Activated CD8-positive, alpha-beta memory T cell treated with anti-CD3 and anti-CD28 coated beads, Interleukin-2, amount 50 U/mL, for 1 hour (primary cell): ENCODE measurements at regions not wholly inside any gene's neighbourhood (a gene's known extent, or its start where the extent isn't known, plus 50 kb on each side); places are given as distances from the start of the nearest gene placed in this dataset.
"Not testable (repeated sequence)": the region's sequence is repeated elsewhere in the genome, so short reads cannot be mapped to it uniquely, and the experiment has no call there.

Source experiments
- DNase-seq: peaks from one replicate; pipeline ENCODE4 v3.0.0-alpha.2; 2020; ENCODE audit errors: extremely low read depth

- DNase-seq = no peak
These were observed 635.3 kb downstream of the UTRN start for GRCh38 chr6:144920391-144920961.

- DNase-seq = no peak
These were observed 636.3 kb downstream of the UTRN start for GRCh38 chr6:144921206-144921975.

DNA sequence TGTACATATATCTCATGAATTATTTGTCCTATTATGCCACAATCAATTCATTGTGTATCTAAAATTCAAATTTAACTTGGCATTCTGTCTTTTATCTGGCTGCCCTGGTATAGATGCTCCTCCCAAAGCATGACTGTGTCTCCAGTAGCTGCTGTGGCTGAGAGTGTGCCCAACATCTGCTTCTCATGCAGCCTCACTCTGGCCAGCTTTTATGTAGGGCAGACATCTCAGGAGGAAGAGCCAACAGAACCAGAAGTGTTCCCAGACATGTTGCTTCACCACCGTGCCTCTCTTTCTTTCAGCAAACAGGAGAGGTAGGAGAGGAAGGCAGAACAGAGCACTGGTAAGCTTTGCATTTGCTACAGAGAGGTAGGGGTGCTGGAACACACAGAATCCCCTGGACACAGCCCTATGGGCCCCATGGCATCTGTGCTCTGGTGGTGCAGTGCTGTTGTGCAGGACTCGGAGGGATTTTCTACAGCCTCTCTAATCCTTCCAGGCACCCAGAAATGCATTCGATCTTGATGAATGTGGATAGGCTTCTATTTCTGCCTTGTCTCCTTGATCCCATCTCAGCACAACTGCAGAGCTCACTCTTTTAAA lies 637.1 kb downstream of the UTRN start:
- DNase-seq = no peak

DNA sequence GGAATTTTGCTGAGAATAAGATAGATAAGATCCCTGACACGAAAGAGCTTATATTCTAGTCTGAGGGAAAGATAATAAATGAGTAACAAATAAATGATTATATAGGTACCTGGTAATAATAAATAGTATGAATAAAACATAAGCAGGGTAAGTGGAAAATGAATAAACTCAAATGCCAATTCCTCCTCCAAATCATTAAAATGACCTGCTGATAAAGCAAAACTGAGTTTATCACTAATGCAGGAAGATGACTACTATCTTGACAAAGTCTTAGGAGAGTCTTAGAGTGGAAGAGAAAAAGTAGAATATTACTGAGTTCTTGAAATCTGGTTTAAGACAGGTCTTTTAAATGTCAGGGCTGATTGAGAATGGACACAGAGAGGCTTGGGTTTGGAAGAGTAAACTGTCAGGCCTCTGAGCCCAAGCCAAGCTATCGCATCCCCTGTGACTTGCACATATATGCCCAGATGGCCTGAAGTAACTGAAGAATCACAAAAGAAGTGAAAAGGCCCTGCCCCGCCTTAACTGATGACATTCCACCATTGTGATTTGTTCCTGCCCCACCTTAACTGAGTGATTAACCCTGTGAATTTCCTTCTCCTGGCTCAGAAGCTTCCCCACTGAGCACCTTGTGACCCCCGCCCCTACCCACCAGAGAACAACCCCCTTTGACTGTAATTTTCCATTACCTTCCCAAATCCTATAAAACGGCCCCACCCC lies 637.8 kb downstream of the UTRN start:
- not testable (repeated sequence) for DNase-seq

DNA sequence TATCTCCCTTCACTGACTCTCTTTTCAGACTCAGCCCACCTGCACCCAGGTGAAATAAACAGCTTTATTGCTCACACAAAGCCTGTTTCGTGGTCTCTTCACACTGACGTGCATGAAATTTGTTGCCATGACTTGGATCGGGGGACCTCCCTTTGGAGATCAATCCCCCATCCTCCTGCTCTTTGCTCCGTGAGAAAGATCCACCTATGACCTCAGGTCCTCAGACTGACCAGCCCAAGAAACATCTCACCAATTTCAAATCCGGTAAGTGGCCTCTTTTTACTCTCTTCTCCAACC lies 638.3 kb downstream of the UTRN start:
- not testable (repeated sequence) for DNase-seq

GRCh38 chr6:144928847-144929246 lies 643.7 kb downstream of the UTRN start:
- no peak for DNase-seq

DNA sequence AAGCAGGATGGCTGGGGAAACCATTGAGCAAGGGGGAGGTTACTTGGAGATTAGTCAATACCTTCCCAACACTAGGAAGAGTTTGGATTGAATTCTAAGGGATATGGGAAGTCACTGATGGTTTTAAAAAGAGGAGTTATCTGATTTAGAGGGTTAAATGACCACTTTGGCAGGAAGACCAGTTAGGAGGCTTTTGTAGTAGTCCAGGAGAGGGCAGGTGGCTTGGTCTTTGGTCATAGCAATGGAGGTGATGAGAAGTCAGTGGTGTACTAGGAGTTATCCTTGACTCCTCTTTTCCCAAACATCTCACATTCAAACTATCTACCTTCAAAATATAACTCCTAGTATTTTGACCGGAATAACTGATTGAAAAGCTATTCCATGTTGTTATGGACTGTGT lies 644.1 kb downstream of the UTRN start:
- DNase-seq = no peak

- DNase-seq = no peak
These were observed 646.3 kb downstream of the UTRN start for GRCh38 chr6:144931172-144932035.

DNA sequence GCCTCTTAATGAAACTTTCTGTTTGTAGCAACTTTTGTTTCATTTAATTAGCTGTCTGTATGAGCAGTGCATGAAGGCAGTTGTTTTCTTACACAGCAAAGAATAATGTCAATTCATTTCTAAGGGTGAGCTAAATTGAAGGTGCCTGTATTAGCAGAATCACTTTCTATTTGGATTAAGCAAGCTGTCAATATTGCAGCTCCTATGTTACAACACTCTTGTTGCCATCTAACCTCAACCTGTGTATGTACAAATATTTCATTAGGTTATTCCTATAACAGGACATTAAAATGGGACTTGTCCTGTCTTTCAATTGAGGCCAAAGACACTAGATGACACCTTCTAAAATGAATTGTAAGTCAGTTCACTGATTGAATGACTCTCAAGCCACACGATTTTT lies 647.5 kb downstream of the UTRN start:
- DNase-seq = no peak

- DNase-seq = no peak
These were observed 650.0 kb downstream of the UTRN start for GRCh38 chr6:144935181-144935580.

DNA sequence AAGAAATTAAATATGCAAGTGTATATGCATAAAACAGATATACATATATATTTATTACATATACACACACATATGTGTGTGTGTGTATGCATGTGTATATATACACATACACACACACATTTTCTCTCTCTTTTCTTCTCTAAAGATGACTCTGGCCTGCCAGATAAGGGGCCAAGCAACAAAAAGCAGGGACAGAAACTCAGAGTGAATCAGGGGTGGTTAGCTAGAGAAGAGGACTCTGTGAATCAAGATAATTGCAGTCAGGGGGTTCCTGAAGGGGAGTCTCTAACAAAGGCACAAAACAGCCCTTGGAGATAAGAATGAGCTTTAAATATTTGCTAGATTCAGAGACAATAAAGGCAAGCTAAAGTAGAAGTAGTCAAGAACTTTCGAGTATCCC lies 650.5 kb downstream of the UTRN start:
- DNase-seq = no peak

DNA sequence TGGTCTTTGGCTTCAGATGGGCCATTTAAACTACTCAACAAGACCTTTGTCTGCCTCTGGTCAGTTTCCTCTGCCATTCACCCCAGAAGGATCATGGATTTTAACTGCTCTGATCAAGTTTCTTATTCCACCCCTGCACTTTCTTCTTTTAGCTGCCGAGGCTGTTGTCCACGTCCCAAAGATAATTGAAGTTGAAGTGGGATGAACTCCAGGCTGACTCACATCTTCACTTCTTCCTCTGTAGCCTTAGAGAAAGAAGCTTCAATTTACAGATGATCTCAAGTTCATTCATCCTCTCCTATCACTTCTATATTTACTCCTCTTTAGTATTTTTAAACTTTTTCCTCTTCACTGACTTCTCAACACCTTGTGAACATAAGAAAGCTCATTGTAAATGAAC lies 651.6 kb downstream of the UTRN start:
- no peak for DNase-seq

GRCh38 chr6:144939921-144940320 lies 654.8 kb downstream of the UTRN start:
- DNase-seq = no peak

DNA sequence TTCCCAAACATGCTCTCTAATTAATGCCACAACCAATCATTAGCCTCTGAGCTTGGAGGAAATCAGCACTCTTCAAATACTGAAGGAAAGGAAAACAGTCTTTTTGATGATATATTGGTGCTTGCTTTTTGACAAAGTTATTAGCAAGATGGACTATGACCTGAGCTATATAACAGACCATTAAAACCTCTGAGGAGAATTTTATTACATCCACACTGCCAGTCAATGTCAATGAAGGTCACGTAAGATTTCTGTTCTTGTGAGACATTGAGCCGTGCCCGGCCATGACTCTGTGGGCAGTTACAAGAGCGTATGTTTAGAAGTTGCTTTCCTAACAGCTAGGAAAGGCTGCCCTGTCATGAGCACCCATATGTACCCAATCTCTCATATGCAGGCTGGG lies 659.0 kb downstream of the UTRN start:
- DNase-seq = no peak

GRCh38 chr6:144947398-144947976 lies 662.4 kb downstream of the UTRN start:
- no peak for DNase-seq

- DNase-seq = no peak
These were observed 666.7 kb downstream of the UTRN start for GRCh38 chr6:144951730-144952437.

GRCh38 chr6:144952456-144953240 lies 667.5 kb downstream of the UTRN start:
- no peak for DNase-seq

GRCh38 chr6:144953552-144954240 lies 668.6 kb downstream of the UTRN start:
- DNase-seq = no peak

GRCh38 chr6:144954241-144954556 lies 669.1 kb downstream of the UTRN start:
- no peak for DNase-seq

- no peak for DNase-seq
These were observed 670.3 kb downstream of the UTRN start for GRCh38 chr6:144955392-144955791.
